HG02938 (cell line): ENCODE measurements at regions not wholly inside any gene's neighbourhood (a gene's known extent, or its start where the extent isn't known, plus 50 kb on each side); places are given as distances from the start of the nearest gene placed in this dataset.
"Not testable (repeated sequence)": the region's sequence is repeated elsewhere in the genome, so short reads cannot be mapped to it uniquely, and the experiment has no call there.

Source experiments
- ATAC-seq: cut with Tn5 transposase; IDR thresholded peaks from one replicate; pipeline ENCODE4 v1.9.1; 2021; ENCODE audit warnings: mild to moderate bottlenecking, moderate library complexity; ENCODE audit not compliant: unreplicated experiment

- ATAC-seq, result no peak
These were observed 262.3 kb upstream of the MSX2 start for GRCh38 chr5:174462129-174462528.

- ATAC-seq, result no peak
These were observed 259.7 kb upstream of the MSX2 start for GRCh38 chr5:174464504-174465165.

GRCh38 chr5:174471528-174471927 lies 252.9 kb upstream of the MSX2 start:
- not testable (repeated sequence) for ATAC-seq

- no peak for ATAC-seq
These were observed 251.4 kb upstream of the MSX2 start for GRCh38 chr5:174472956-174473355.

GRCh38 chr5:174476001-174476400 lies 248.4 kb upstream of the MSX2 start:
- not testable (repeated sequence) for ATAC-seq

GRCh38 chr5:174479325-174479724 lies 245.1 kb upstream of the MSX2 start:
- no peak for ATAC-seq

GRCh38 chr5:174481737-174482136 lies 242.6 kb upstream of the MSX2 start:
- no peak for ATAC-seq

GRCh38 chr5:174482607-174483024 lies 241.8 kb upstream of the MSX2 start:
- no peak for ATAC-seq

GRCh38 chr5:174483411-174483810 lies 241.0 kb upstream of the MSX2 start:
- no peak for ATAC-seq

GRCh38 chr5:174489215-174489614 lies 235.2 kb upstream of the MSX2 start:
- no peak for ATAC-seq

GRCh38 chr5:174489920-174490597 lies 234.3 kb upstream of the MSX2 start:
- no peak for ATAC-seq

- no peak for ATAC-seq
These were observed 233.7 kb upstream of the MSX2 start for GRCh38 chr5:174490728-174491127.

GRCh38 chr5:174491265-174491664 lies 233.1 kb upstream of the MSX2 start:
- no peak for ATAC-seq

GRCh38 chr5:174491761-174492350 lies 232.5 kb upstream of the MSX2 start:
- ATAC-seq, result no peak

- no peak for ATAC-seq
These were observed 230.9 kb upstream of the MSX2 start for GRCh38 chr5:174493530-174493929.

GRCh38 chr5:174497939-174498338 lies 226.4 kb upstream of the MSX2 start:
- ATAC-seq, result not testable (repeated sequence)

- ATAC-seq, result not testable (repeated sequence)
These were observed 225.8 kb upstream of the MSX2 start for GRCh38 chr5:174498575-174498974.

- no peak for ATAC-seq
These were observed 223.7 kb upstream of the MSX2 start for GRCh38 chr5:174500636-174501035.

GRCh38 chr5:174501461-174502069 lies 222.8 kb upstream of the MSX2 start:
- ATAC-seq, result no peak

GRCh38 chr5:174503086-174503460 lies 221.3 kb upstream of the MSX2 start:
- no peak for ATAC-seq

- no peak for ATAC-seq
These were observed 220.7 kb upstream of the MSX2 start for GRCh38 chr5:174503461-174504265.
